ENCODE measurements at regions not wholly inside any gene's neighbourhood (a gene's known extent, or its start where the extent isn't known, plus 50 kb on each side); places are given as distances from the start of the nearest gene placed in this dataset.
"Not testable (repeated sequence)": the region's sequence is repeated elsewhere in the genome, so short reads cannot be mapped to it uniquely, and the experiment has no call there.

- DNase-seq, result no peak
These were observed 325.9 kb upstream of the LRFN5 start for GRCh38 chr14:41280745-41281144.

DNA sequence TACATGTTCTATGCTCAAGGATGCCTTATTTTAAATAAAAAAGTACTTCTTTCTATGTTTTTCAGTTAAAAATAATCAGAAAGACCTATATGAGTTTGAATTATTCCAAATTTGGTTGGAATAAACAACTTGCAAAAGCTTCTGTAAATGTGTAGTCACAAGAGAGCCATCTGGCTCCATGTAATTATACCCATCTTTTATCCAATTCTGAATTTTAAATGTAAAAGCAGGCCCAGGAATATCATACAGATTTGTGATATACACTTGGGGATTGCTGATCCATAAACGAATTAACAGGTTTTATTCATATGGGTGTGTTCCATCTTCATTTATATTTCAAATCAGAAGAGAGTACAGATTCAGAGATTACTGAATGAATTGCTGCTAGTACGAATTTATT, 329.2 kb upstream of the LRFN5 start:
- DNase-seq, result no peak

DNA sequence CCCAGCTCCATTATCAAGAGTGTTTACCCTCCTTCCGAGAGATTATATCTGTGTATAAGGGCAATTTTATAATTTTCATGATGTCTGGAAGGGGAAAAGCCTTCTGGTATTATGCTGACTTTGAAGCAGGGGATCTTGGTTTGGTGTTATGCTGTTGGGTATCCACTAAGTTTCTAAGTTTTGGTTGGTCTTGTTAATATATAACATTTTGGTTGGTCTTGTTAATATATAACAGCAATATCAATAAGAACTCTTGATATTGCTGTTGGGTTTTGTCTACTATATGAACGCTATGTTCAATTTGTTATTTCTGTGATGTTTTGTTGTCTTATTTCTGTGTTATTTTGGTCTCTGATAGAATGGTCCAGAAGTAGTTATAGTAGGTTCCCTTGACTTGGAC, 349.2 kb upstream of the LRFN5 start:
- no peak for DNase-seq

GRCh38 chr14:41235466-41235865, 371.2 kb upstream of the LRFN5 start:
- no peak for DNase-seq

DNA sequence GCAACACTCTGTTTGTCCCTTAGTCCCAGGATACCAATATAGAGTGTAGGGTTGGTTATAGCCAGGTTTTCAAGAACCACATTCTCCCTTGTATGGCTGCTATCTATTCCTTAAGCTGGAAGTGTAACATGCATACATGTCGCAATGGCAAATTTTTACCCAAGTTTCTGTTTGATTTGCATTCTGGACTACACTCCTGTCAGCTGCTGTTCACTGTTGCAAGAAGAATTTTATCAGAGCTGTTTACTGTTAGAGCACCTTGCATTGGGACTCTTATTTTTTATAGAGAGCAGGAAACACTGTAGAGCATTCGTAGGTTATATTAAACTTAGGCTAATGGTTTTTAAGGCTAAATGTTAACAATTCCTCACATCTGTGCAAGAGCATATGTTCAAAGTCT, 376.0 kb upstream of the LRFN5 start:
- DNase-seq, result no peak

GRCh38 chr14:41229824-41230223, 376.9 kb upstream of the LRFN5 start:
- no peak for DNase-seq

DNA sequence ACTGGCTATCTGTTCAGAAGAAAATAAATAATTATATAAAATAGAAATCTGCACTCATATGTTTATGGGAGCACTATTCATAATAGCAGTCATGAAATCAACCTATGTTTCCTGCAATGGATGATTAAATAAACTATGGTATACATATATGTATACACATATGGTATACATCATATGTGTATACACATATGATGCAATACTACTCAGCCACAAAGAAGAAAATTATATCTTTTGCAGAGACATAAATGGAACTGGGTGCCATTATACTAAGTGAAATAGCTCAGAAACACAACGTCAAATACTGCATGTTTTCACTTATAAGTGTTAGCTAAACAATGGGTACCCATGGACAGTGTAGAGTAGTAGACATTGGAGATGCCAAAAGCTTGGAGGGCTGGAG, 381.2 kb upstream of the LRFN5 start:
- DNase-seq, result no peak

DNA sequence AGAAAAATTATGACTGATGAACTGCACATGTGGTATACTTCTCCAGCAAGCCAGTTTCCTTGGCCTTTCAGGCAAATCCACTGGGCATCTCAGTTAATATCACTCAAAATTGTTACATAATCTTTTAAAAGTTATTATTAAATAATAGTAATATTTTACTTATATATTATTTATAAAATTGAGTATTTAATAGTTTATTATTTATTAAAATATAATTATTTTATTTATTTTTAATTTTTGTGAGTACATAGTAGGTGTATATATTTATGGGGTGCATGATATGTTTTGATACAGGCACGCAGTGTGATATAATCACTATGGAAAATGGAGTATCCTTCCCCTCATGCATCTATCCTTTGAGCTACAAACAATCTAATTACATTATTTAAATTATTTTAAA, 384.1 kb upstream of the LRFN5 start:
- no peak for DNase-seq

GRCh38 chr14:41214978-41215377, 391.7 kb upstream of the LRFN5 start:
- not testable (repeated sequence) for DNase-seq

- DNase-seq, result no peak
These were observed 405.0 kb upstream of the LRFN5 start for GRCh38 chr14:41201696-41202095.

GRCh38 chr14:41187868-41188267, 418.8 kb upstream of the LRFN5 start:
- DNase-seq, result no peak

DNA sequence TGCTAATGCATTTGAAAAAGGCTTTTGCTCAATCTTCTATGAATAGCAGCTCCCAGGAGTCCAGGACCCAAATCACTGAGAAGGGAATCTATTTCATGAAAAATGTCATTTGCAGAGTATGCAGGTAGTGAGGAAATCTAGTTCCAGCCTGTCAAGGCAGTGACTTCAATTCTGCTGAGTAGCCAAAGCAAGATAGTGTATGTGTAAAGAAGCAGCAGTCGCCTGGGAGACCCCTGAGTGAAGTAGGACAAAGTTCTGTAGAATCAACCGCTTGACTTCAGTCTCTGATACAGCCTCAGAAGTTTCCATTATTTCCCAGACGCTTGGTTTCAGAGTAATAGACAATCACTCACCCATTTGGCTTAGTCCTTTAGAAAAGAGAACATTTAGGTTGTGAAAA, 435.6 kb upstream of the LRFN5 start:
- DNase-seq, result no peak

DNA sequence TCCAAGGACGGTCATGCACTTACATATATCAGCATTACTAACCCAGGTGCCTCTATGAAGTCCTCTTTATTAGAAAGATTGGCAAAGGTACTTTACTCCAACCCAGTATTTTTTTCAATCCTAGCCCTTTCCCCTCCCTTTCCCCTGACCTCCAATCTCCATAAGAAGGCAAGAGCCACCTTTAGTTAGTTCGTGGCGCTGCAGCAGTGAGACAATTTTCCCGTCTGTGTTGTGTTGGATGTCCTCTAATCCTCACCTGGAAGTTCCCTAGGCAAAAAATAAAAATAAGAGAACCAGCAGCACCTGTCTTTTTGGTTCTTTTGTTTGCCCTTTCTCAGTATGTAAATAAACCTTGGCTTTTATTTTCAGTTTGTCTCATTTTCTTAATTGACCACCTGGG, 439.6 kb upstream of the LRFN5 start:
- no peak for DNase-seq

DNA sequence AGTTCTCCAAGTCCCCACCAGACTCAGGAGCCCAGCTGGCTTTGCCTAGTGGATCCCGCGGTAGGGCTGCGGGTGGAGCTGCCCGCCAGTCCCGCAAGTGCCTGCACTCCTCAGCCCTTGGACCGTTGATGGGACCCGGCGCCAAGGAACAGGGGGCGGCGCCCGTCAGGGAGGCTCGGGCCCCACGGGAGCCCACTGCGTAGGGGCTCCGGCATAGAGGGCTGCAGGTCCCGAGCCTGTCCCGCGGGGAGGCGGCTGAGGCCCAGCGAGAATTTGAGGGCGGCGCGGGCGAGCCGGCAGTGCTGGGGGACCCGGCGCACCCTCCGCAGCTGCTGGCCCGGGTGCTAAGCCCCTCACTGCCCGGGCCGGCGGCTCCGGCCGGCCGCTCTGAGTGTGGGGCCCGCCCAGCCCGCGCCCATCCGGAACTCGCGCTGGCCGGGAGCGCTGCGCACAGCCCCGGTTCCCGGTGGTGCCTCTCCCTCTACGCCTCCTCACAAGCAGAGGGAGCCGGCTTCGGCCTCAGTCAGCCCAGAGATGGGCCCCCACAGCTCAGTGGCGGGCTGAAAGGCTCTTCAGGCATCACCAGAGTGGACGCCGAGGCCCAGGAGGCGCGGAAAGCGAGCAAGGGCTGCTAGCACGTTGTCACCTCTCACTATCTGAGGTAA, 452.4 kb upstream of the LRFN5 start:
- no peak for DNase-seq

GRCh38 chr14:41146391-41146790, 460.3 kb upstream of the LRFN5 start:
- DNase-seq, result no peak

- no peak for DNase-seq
These were observed 462.3 kb upstream of the LRFN5 start for GRCh38 chr14:41144370-41144769.

GRCh38 chr14:41137741-41138140, 468.9 kb upstream of the LRFN5 start:
- DNase-seq, result no peak

DNA sequence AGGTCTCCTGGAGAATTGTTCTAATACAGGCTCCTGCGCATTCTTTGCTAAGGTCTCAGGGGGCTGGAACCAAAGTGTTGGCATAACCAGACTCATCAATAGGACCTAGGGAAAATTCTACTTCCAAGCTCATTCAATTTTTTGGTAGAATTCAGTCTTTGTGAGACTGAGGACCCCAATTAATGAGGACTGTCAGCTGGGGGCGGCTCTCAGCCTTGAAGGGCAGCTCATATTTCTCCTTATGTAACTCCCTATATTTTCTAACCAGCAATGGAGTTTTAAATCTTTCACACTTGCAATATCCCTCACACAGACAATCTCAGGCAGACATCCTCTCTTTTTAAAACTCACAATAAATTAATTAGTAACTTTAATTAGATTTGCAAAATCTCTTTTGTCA, 476.4 kb upstream of the LRFN5 start:
- DNase-seq, result no peak

DNA sequence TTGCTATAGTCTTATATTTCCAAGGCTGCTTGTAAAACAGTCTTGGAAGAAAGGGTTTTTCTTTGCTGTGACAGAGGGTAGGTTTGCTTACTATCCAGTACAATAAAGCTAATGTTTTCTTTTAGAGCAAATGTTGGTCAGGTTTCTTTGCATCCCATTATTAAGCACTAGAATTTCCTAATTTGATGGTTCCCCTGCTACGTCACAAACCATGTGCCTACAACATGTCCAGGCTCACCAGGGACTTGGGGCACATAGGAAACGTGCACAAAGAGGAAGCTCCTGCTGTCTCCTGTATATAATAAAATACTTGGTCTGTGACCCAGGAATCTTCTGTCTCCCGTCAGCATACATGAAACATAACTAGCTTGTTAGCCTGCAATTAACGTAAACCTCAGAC, 486.3 kb upstream of the LRFN5 start:
- no peak for DNase-seq

DNA sequence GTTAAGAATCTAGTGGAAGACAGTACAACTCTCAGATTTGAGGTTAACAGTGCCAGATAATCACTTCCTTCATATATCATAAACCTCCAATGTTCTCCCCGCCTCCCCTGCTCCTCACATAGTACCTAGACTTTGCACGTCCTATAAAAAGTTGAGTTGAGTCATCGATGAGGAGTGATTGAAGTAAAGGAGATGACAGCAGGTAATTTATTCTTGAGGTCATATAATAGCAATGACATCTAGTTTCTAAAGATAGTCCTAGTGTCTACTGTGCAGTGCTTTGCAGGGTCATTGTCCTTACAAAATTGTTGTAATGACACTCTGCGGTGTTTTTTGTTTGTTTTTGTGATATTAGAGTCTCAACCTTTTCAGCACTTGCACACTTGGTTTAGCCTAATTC, 510.5 kb upstream of the LRFN5 start:
- no peak for DNase-seq

DNA sequence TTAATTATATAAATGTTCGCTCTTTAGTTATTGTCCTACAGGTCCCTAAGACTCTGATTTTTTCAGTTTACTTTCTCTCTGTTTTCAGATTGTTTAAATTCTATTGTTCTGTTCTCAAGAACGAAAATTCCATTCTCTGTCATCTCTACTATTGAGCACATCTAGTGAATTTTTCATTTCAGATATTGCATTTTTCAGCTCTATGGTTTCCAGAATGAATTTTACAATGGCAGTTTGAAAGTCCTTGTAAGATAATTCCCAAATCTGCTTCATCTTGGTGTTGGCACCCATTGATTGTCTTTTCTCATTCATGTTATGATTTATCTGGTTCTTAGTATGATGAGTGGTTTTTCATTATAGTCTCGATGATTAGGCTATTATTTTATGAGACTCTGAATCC, 519.6 kb upstream of the LRFN5 start:
- DNase-seq, result no peak

GRCh38 chr14:41073544-41073943, 533.1 kb upstream of the LRFN5 start:
- no peak for DNase-seq

DNA sequence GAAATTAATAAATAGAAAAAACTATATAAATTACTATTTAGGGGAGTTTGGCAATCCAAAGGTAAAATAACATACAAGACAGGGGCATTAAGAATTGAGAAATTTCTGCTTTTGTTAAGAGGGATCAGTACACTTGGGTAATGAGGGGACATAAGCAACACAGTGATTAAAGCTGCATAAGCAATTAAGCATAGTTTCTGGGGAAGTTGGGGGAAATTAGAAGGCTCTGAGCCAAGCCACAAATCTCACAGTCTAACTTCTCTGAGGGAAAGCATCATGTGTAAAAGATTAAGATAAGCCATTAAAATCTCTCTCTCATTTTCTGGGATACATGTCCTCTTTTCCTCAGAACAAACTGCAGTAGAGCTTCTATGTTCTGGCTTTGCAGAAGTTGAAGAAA, 533.9 kb upstream of the LRFN5 start:
- no peak for DNase-seq

GRCh38 chr14:41071351-41071750, 535.3 kb upstream of the LRFN5 start:
- no peak for DNase-seq

DNA sequence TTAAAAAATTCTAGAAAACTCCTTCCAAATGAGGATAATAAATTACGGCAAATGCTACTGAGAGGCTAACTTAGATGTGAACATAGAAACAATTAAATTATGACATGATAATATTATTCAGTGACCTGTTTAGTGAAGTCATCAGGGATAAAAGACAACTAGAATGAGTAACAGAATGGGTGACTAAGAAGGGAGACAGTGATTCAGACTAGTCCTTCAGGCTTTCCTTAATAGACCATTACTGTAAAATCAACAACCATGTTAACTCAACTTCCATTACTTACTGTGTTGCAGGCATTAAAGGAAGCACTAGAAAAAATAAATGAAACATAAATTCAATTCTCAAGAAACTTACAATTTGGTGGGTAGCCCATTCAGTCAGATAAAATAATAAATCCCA, 543.9 kb upstream of the LRFN5 start:
- no peak for DNase-seq

GRCh38 chr14:41055589-41055988, 551.1 kb upstream of the LRFN5 start:
- DNase-seq, result no peak

Measured in SHP77 (cell line).